Smooth muscle cell (in vitro differentiated cells): ENCODE measurements at regions not wholly inside any gene's neighbourhood (a gene's known extent, or its start where the extent isn't known, plus 50 kb on each side); places are given as distances from the start of the nearest gene placed in this dataset.

Source experiments
- DNase-seq: peaks from one replicate; lab custom pipeline; 2025; ENCODE audit not compliant: unreplicated experiment; lab: John Stamatoyannopoulos, UW
- H2AFZ ChIP-seq: fragments of 200-600 bp; sonication (generic); 2 replicates; pipeline ENCODE4 v1.6.0; 2016; ENCODE audit warnings: antibody characterized with exemption, low read depth, mild to moderate bottlenecking
- H3F3A ChIP-seq: fragments of 200-600 bp; sonication (generic); 2 replicates; pipeline ENCODE4 v1.6.0; 2017; ENCODE audit warnings: antibody characterized with exemption, low read depth
- H3K27ac ChIP-seq: fragments of 200-600 bp; sonication (generic); 2 replicates; pipeline ENCODE4 v1.5.1; 2016; ENCODE audit warnings: low read depth, mild to moderate bottlenecking
- H3K27me3 ChIP-seq: fragments of 200-600 bp; sonication (generic); 2 replicates; pipeline ENCODE4 v1.6.1; 2016; ENCODE audit warnings: low read depth, mild to moderate bottlenecking
- H3K36me3 ChIP-seq: fragments of 200-600 bp; sonication (generic); 2 replicates; pipeline ENCODE4 v1.5.1; 2016; ENCODE audit warnings: low read depth
- H3K4me1 ChIP-seq: fragments of 200-600 bp; sonication (generic); 2 replicates; pipeline ENCODE4 v1.5.1; 2016; ENCODE audit warnings: low read depth
- H3K4me2 ChIP-seq: fragments of 200-600 bp; sonication (generic); 2 replicates; pipeline ENCODE4 v1.6.0; 2016; ENCODE audit warnings: mild to moderate bottlenecking
- H3K4me3 ChIP-seq: fragments of 200-600 bp; sonication (generic); 2 replicates; pipeline ENCODE4 v1.5.1; 2016; ENCODE audit warnings: mild to moderate bottlenecking
- H3K79me2 ChIP-seq: fragments of 200-600 bp; sonication (generic); 2 replicates; pipeline ENCODE4 v1.6.0; 2016; ENCODE audit warnings: low read depth, mild to moderate bottlenecking
- H3K9ac ChIP-seq: fragments of 200-600 bp; sonication (generic); 2 replicates; pipeline ENCODE4 v1.6.0; 2016; ENCODE audit warnings: low read depth
- H3K9me3 ChIP-seq: fragments of 200-600 bp; sonication (generic); replicated peaks from 2 replicates; pipeline ENCODE4 v1.5.1; 2016; ENCODE audit warnings: low read depth
- H4K20me1 ChIP-seq: fragments of 200-600 bp; sonication (generic); 2 replicates; pipeline ENCODE4 v1.6.0; 2016; ENCODE audit warnings: low read depth
- CTCF ChIP-seq: fragments of 200-600 bp; sonication (generic); IDR thresholded peaks from 2 replicates; pipeline ENCODE4 v1.5.1; 2017; ENCODE audit warnings: borderline replicate concordance, mild to moderate bottlenecking, antibody characterized with exemption; ENCODE audit not compliant: insufficient read depth, poor library complexity, severe bottlenecking
- WGBS: methylation state at CpG from one replicate; pipeline ENCODE4 v1.1.7; 2016; ENCODE audit warnings: low lambda C conversion rate; 5-methylcytosine and 5-hydroxymethylcytosine counted together

DNA sequence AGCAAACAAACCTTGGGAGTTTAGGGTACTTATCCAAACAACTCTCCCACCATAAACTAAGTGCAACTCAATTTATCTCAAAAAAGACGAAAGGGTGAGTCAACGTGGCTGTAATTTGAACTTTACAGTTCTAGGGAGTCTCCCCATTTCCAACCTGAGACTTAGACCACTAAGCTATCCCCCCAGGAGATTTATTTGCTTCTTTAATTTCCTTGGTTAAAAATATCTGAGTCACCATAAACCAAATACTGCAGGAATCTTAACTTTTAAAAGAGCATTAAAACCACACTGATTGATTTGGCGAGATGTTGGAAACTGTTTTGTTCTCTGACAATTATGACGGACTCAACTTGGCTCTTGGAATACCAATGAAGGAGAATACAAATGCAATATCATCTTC lies 299.3 kb upstream of the SOX9 start:
- peaks cover 7% of the 10 kb centered on the region for H3F3A ChIP-seq

DNA sequence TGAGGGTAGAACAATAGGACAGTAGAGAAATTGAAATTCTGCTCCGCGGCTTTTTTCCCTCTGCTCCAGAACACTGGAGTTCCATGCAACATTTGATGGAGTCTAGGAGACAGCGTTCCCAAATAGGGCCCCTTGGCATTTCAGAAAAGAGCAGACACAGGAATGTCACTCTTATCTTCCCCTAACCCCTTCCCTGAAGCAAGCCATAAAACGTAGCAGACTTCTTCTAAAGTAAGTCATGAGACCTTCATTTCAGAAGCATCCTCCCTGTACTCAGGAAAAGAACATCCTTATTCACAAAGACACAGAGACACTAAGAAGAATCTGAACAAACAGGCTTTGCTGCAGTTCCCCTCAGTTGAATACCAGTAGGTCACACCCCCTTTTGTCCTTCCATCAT lies 296.1 kb upstream of the SOX9 start:
- Histone ChIP-seq H3K27me3 (no peaks in the 10 kb centered on the region), H3K9ac (no peak overlapping the region), H3K79me2 (no peaks in the 10 kb centered on the region), H4K20me1 (no peaks in the 10 kb centered on the region), H3K9me3 (no peaks in the 10 kb centered on the region), H3K4me1 (peaks cover 28% of the 10 kb centered on the region), H3F3A (peaks cover 7% of the 10 kb centered on the region), H3K27ac (no peak overlapping the region), H2AFZ (peak overlapping the region; percentile 23), H3K4me2 (peak overlapping the region; percentile 9), H3K4me3 (no peak overlapping the region), H3K36me3 (no peaks in the 10 kb centered on the region)
- WGBS, result 22% methylated on average over 4 of the region's 4 CpGs
- DNase-seq, result no peak
- TF ChIP-seq CTCF, result no peak

More for the DNA sequence above, 299.3 kb upstream of the SOX9 start:
- H3K4me3 ChIP-seq, result no peak overlapping the region
- TF ChIP-seq CTCF, result no peak
- H3K9ac ChIP-seq, result no peak overlapping the region
- H3K79me2 ChIP-seq, result no peaks in the 10 kb centered on the region
- H3K27ac ChIP-seq, result no peak overlapping the region
- no peak overlapping the region for H3K4me2 ChIP-seq
- DNase-seq, result no peak
- 77% methylated on average over 4 of the region's 4 CpGs for WGBS
- H3K9me3 ChIP-seq, result no peaks in the 10 kb centered on the region
- H3K27me3 ChIP-seq, result no peaks in the 10 kb centered on the region
- H2AFZ ChIP-seq, result no peak overlapping the region
- H3K36me3 ChIP-seq, result no peaks in the 10 kb centered on the region
- H4K20me1 ChIP-seq, result no peaks in the 10 kb centered on the region
- peaks cover 11% of the 10 kb centered on the region for H3K4me1 ChIP-seq

- no peak for TF ChIP-seq CTCF
- H2AFZ ChIP-seq, result no peak overlapping the region
- no peak overlapping the region for H3K4me3 ChIP-seq
- H3K79me2 ChIP-seq, result no peaks in the 10 kb centered on the region
- whole genome bisulfite sequencing, result 77% methylated on average over 4 of the region's 4 CpGs
- no peak overlapping the region for H3K9ac ChIP-seq
- no peaks in the 10 kb centered on the region for H3K36me3 ChIP-seq
- H3F3A ChIP-seq, result peaks cover 7% of the 10 kb centered on the region
- H3K4me1 ChIP-seq, result peaks cover 28% of the 10 kb centered on the region
- no peaks in the 10 kb centered on the region for H3K9me3 ChIP-seq
- no peaks in the 10 kb centered on the region for H4K20me1 ChIP-seq
- no peaks in the 10 kb centered on the region for H3K27me3 ChIP-seq
- DNase-seq, result no peak
- no peak overlapping the region for H3K4me2 ChIP-seq
- H3K27ac ChIP-seq, result no peak overlapping the region
These were observed 295.1 kb upstream of the SOX9 start for GRCh38 chr17:71825687-71826086.

- DNase-seq, result no peak
- H3K36me3 ChIP-seq, result no peaks in the 10 kb centered on the region
- no peak overlapping the region for H3K27ac ChIP-seq
- H3K9me3 ChIP-seq, result no peaks in the 10 kb centered on the region
- H3K9ac ChIP-seq, result no peak overlapping the region
- H4K20me1 ChIP-seq, result no peaks in the 10 kb centered on the region
- no peaks in the 10 kb centered on the region for H3K79me2 ChIP-seq
- H2AFZ ChIP-seq, result no peak overlapping the region
- 15% methylated on average over 5 of the region's 5 CpGs for WGBS
- H3K27me3 ChIP-seq, result no peaks in the 10 kb centered on the region
- no peak overlapping the region for H3K4me2 ChIP-seq
- TF ChIP-seq CTCF, result no peak
- H3K4me1 ChIP-seq, result peaks cover 28% of the 10 kb centered on the region
- peaks cover 7% of the 10 kb centered on the region for H3F3A ChIP-seq
- no peak overlapping the region for H3K4me3 ChIP-seq
These were observed 292.6 kb upstream of the SOX9 start for GRCh38 chr17:71828182-71828596.
